Fibroblast of villous mesenchyme (primary cell): ENCODE measurements at regions not wholly inside any gene's neighbourhood (a gene's known extent, or its start where the extent isn't known, plus 50 kb on each side); places are given as distances from the start of the nearest gene placed in this dataset.

Source experiments
- DNase-seq: peaks from one replicate; pipeline ENCODE4 v3.0.0-alpha.2; 2010; ENCODE audit warnings: low read depth
- H3K4me3 ChIP-seq: 2 replicates; pipeline ENCODE4 v1.5.1; 2011; ENCODE audit warnings: low read depth, mild to moderate bottlenecking, low read length
- CTCF ChIP-seq: IDR thresholded peaks from 2 replicates; pipeline ENCODE4 v1.5.1; 2012; ENCODE audit warnings: low read depth, mild to moderate bottlenecking, low read length; ENCODE audit not compliant: insufficient read depth

DNA sequence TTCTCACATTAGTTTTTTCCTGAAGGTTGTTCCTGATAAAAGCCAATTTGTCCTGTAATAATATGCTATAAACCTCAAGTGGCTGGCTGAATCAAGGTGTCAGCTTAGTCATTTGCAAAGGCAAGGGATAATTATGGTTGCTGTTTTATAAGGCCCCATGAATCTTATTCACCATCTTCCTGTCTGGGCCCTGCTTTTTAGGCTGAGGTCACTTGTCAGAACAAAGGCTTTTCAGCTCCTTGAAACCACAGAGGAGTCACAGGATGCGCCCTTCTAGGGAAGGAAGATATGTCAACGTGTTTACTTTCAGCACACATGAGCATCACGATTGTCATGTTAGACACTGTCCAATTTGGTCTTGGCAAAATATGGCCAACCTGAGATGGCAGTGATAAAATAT, 64.8 kb upstream of the NAA20 start:
- no peak overlapping the region for H3K4me3 ChIP-seq
- no peak for TF ChIP-seq CTCF
- no peak for DNase-seq

DNA sequence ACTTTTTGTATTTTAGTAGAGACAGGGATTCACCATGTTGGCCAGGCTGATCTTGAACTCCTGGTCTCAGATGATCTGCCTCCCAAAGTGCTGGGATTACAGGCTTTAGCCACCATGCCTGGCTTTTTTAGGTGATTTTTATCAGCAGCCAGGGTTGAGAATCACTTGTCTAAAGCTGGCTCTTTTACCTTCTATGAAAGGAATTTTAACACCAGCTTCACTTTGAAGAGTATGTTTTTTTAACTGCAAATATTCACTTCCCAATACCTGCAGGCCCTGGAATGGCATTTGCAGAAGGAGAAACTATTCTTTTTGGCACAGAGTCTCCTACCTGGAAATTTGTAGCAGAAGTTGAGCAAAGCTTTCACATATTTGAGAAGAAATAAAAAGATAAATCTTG, 63.6 kb upstream of the NAA20 start:
- no peak overlapping the region for H3K4me3 ChIP-seq
- no peak for DNase-seq
- no peak for TF ChIP-seq CTCF

DNA sequence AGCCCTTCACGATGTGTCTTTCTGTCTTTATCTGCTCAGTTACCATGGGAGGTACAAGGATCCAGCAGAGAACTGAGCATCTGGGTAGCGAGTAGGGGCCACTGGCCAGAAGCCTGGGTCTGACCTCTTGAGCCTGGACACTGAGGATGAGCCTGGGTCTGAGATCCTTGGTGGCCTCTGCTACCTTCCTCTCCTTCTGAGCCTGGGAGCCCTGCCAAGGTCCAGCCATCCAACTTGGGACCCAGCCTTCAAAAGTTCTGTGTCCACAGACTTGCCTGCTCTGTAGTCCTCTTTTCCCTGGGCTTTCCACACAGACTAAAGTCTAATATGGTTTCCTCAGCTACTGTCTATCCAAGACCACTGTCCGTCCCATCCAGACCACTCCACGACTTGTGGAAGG, 60.2 kb upstream of the NAA20 start:
- DNase-seq = no peak
- TF ChIP-seq CTCF = no peak
- H3K4me3 ChIP-seq = no peak overlapping the region

- H3K4me3 ChIP-seq = no peak overlapping the region
- DNase-seq = no peak
- TF ChIP-seq CTCF = no peak
These were observed 58.9 kb upstream of the NAA20 start for GRCh38 chr20:19958219-19958618.

GRCh38 chr20:19958928-19959327, 58.2 kb upstream of the NAA20 start:
- DNase-seq = no peak
- H3K4me3 ChIP-seq = no peak overlapping the region
- TF ChIP-seq CTCF = no peak

DNA sequence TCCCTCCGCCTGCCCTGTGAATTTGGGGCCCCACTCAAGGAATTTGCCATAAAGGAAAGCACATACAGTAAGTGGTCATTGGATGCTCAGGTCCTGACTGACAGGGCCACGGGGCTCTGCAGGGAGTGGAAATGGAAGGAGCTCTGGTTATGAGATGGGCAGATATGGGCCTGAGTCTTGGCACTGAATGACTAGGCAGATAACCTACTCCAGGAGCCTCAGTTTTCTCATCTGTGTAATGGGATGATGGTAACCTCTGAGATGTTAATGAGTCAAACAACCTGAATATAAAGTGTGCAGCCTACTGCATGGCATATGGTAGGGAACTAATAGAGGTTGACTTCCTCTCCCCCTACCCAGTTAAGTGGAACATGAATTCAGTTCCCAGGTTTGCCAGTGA, 56.4 kb upstream of the NAA20 start:
- no peak for DNase-seq
- no peak overlapping the region for H3K4me3 ChIP-seq
- no peak for TF ChIP-seq CTCF

DNA sequence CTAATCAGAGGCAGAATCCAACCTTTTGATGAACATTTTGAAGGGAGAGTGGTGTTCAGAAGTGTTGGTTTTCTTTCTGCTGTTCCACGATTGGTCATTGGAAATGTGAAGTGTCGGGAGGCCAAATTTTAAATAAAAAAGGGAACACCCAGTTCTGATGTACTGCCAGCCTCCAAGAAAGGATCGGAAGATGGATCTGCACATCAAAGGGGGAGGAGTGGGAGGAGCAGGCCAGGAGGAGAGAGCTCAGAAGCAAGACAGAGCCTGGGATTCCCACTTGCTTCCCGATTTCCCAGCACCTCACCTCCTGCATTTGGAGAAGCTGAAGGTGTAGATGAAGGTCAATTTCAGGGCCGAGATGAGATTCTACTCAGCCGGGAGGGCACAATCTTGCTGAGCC, 55.9 kb upstream of the NAA20 start:
- no peak for DNase-seq
- no peak for TF ChIP-seq CTCF
- H3K4me3 ChIP-seq = no peak overlapping the region
